Liver (tissue), 3 donors: ENCODE measurements at regions not wholly inside any gene's neighbourhood (a gene's known extent, or its start where the extent isn't known, plus 50 kb on each side); places are given as distances from the start of the nearest gene placed in this dataset.

Experiments
- CTCF ChIP-seq: fragments of 150-350 bp; IDR thresholded peaks from 2 replicates; pipeline ENCODE4 v1.5.1; 2017; ENCODE audit warnings: improper control_type of control experiment, low read depth, low read length; ENCODE audit not compliant: missing input control
- EGR1 ChIP-seq, 2 donors: IDR thresholded peaks; 2 replicates each; pipeline ENCODE4 v1.6.1; 2016 to 2018; ENCODE audit warnings: antibody characterized with exemption in 2 of 2, low read depth in 2 of 2
- FOXA2 ChIP-seq: IDR thresholded peaks from 2 replicates; pipeline ENCODE4 v1.6.1; 2016; ENCODE audit warnings: antibody characterized with exemption
- GABPA ChIP-seq, 2 donors: IDR thresholded peaks in 1 of 2; conservative IDR thresholded peaks in 1 of 2; 2 replicates each; pipeline ENCODE4 v1.6.1; 2016; ENCODE audit warnings: antibody characterized with exemption in 2 of 2, mild to moderate bottlenecking in 1 of 2, moderate library complexity in 1 of 2
- NR2F2 ChIP-seq: IDR thresholded peaks from 2 replicates; pipeline ENCODE4 v1.6.1; 2016; ENCODE audit warnings: antibody characterized with exemption
- RAD21 ChIP-seq, 2 donors: IDR thresholded peaks; 2 replicates each; pipeline ENCODE4 v1.6.1; 2016; ENCODE audit warnings: antibody characterized with exemption in 2 of 2, mild to moderate bottlenecking in 2 of 2
- RXRA ChIP-seq, 2 donors: IDR thresholded peaks; 2 replicates each; pipeline ENCODE4 v1.6.1; 2017 to 2018; ENCODE audit warnings: antibody characterized with exemption in 2 of 2, mild to moderate bottlenecking in 1 of 2
- SP1 ChIP-seq: IDR thresholded peaks from 2 replicates; pipeline ENCODE4 v1.6.1; 2018; ENCODE audit warnings: antibody characterized with exemption, mild to moderate bottlenecking
- TAF1 ChIP-seq: conservative IDR thresholded peaks from 2 replicates; pipeline ENCODE4 v1.6.1; 2016; ENCODE audit warnings: antibody characterized with exemption, mild to moderate bottlenecking
- ZBTB33 ChIP-seq: IDR thresholded peaks from 2 replicates; pipeline ENCODE4 v1.6.1; 2016; ENCODE audit warnings: antibody characterized with exemption
- TF ChIP-seq, protein P1 (sequence below): IDR thresholded peaks from 2 replicates; pipeline ENCODE4 v1.6.1; 2016; ENCODE audit warnings: antibody characterized with exemption, mild to moderate bottlenecking
- TF ChIP-seq, protein P2 (sequence below): IDR thresholded peaks from 2 replicates; pipeline ENCODE4 v1.6.1; 2016; ENCODE audit warnings: antibody characterized with exemption
- donor health status: healthy.
- donor health status: healthy.

GRCh38 chr7:98452791-98453190 is 51.9 kb upstream of the BAIAP2L1 start:
- TF ChIP-seq CTCF: no peak
- no peak for TF ChIP-seq SP1
- no peak for TF ChIP-seq TAF1
- no peak for TF ChIP-seq GABPA (IDR thresholded peaks at IDR 0.05 in 1 of 2, conservative IDR thresholded peaks at IDR 0.05 in 1 of 2)
- TF ChIP-seq, protein P1, sequence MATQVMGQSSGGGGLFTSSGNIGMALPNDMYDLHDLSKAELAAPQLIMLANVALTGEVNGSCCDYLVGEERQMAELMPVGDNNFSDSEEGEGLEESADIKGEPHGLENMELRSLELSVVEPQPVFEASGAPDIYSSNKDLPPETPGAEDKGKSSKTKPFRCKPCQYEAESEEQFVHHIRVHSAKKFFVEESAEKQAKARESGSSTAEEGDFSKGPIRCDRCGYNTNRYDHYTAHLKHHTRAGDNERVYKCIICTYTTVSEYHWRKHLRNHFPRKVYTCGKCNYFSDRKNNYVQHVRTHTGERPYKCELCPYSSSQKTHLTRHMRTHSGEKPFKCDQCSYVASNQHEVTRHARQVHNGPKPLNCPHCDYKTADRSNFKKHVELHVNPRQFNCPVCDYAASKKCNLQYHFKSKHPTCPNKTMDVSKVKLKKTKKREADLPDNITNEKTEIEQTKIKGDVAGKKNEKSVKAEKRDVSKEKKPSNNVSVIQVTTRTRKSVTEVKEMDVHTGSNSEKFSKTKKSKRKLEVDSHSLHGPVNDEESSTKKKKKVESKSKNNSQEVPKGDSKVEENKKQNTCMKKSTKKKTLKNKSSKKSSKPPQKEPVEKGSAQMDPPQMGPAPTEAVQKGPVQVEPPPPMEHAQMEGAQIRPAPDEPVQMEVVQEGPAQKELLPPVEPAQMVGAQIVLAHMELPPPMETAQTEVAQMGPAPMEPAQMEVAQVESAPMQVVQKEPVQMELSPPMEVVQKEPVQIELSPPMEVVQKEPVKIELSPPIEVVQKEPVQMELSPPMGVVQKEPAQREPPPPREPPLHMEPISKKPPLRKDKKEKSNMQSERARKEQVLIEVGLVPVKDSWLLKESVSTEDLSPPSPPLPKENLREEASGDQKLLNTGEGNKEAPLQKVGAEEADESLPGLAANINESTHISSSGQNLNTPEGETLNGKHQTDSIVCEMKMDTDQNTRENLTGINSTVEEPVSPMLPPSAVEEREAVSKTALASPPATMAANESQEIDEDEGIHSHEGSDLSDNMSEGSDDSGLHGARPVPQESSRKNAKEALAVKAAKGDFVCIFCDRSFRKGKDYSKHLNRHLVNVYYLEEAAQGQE: no peak
- TF ChIP-seq EGR1 (IDR thresholded peaks at IDR 0.05; ENCODE audit: low read depth in 2 of 2): no peak
- no peak for TF ChIP-seq FOXA2
- TF ChIP-seq, protein P2, sequence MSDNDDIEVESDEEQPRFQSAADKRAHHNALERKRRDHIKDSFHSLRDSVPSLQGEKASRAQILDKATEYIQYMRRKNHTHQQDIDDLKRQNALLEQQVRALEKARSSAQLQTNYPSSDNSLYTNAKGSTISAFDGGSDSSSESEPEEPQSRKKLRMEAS: no peak
- TF ChIP-seq RAD21 (IDR thresholded peaks at IDR 0.05): no peak
- TF ChIP-seq ZBTB33: no peak
- no peak for TF ChIP-seq NR2F2
- no peak for TF ChIP-seq RXRA (IDR thresholded peaks at IDR 0.05)
